ENCODE measurements at regions not wholly inside any gene's neighbourhood (a gene's known extent, or its start where the extent isn't known, plus 50 kb on each side); places are given as distances from the start of the nearest gene placed in this dataset.

GRCh38 chr1:96931136-96931535 is 209.6 kb downstream of the PTBP2 start:
- H3K27me3 ChIP-seq, result no peaks in the 10 kb centered on the region
- no peaks in the 10 kb centered on the region for H3K9me3 ChIP-seq
- no peak overlapping the region for H3K4me3 ChIP-seq
- intact Hi-C loops (cut with DNase I), result no loop called here
- H3K36me3 ChIP-seq (replicated peaks in 1 of 2; ENCODE audit: insufficient read depth in 1 of 2, low read depth in 2 of 2), result no peaks in the 10 kb centered on the region
- H3K4me1 ChIP-seq, result no peaks in the 10 kb centered on the region
- ATAC-seq (no peak), DNase-seq (no peak)
- no peak overlapping the region for H3K27ac ChIP-seq
- no peak for TF ChIP-seq POLR2A (IDR thresholded peaks at IDR 0.05)
- TF ChIP-seq CTCF (IDR thresholded peaks at IDR 0.05), result no peak

- intact Hi-C loops (cut with DNase I), result no loop called here
- WGBS, 2 donors, result 9 to 16% methylated on average over 3 of the region's 3 CpGs
- Histone ChIP-seq H3K27ac (no peak overlapping the region), H3K4me3 (no peak overlapping the region), H3K27me3 (no peaks in the 10 kb centered on the region), H3K9me3 (no peaks in the 10 kb centered on the region), H3K36me3 (replicated peaks in 1 of 2; ENCODE audit: insufficient read depth in 1 of 2, low read depth in 2 of 2) (no peaks in the 10 kb centered on the region), H3K4me1 (no peaks in the 10 kb centered on the region)
- TF ChIP-seq POLR2A (IDR thresholded peaks at IDR 0.05), result no peak
- no peak for TF ChIP-seq CTCF (IDR thresholded peaks at IDR 0.05)
- DNase-seq (no peak), ATAC-seq (no peak)
Measured at GRCh38 chr1:96934282-96934681, 212.7 kb downstream of the PTBP2 start.

- TF ChIP-seq CTCF (IDR thresholded peaks at IDR 0.05) (no peak), POLR2A (IDR thresholded peaks at IDR 0.05) (no peak)
- no peak overlapping the region for H3K27ac ChIP-seq
- no peaks in the 10 kb centered on the region for H3K36me3 ChIP-seq (replicated peaks in 1 of 2; ENCODE audit: insufficient read depth in 1 of 2, low read depth in 2 of 2)
- H3K4me1 ChIP-seq, result no peaks in the 10 kb centered on the region
- no peaks in the 10 kb centered on the region for H3K9me3 ChIP-seq
- H3K4me3 ChIP-seq, result no peak overlapping the region
- DNase-seq, result no peak
- no peaks in the 10 kb centered on the region for H3K27me3 ChIP-seq
- no peak for ATAC-seq
- 28 to 29% methylated on average over 2 of the region's 2 CpGs for WGBS, 2 donors
- intact Hi-C loops (cut with DNase I), result no loop called here
Measured at GRCh38 chr1:96944432-96945092, 223.0 kb downstream of the PTBP2 start.

- ATAC-seq, result no peak
- no peak for TF ChIP-seq CTCF (IDR thresholded peaks at IDR 0.05)
- no peak for TF ChIP-seq POLR2A (IDR thresholded peaks at IDR 0.05)
Measured at GRCh38 chr1:96945509-96946084, 224.0 kb downstream of the PTBP2 start.

More at GRCh38 chr1:96945509-96946084, 224.0 kb downstream of the PTBP2 start:
- no peak overlapping the region for H3K4me3 ChIP-seq
- H3K9me3 ChIP-seq, result no peaks in the 10 kb centered on the region
- intact Hi-C loops (cut with DNase I), result no loop called here
- H3K4me1 ChIP-seq, result no peaks in the 10 kb centered on the region
- H3K27ac ChIP-seq, result no peak overlapping the region
- no peaks in the 10 kb centered on the region for H3K27me3 ChIP-seq
- H3K36me3 ChIP-seq (replicated peaks in 1 of 2; ENCODE audit: insufficient read depth in 1 of 2, low read depth in 2 of 2), result no peaks in the 10 kb centered on the region
- 66 to 72% methylated on average over 6 of the region's 6 CpGs for WGBS, 2 donors
- DNase-seq, result no peak
